HG03439 (cell line): ENCODE measurements at regions not wholly inside any gene's neighbourhood (a gene's known extent, or its start where the extent isn't known, plus 50 kb on each side); places are given as distances from the start of the nearest gene placed in this dataset.

ENCODE experiments used
- ATAC-seq: cut with Tn5 transposase; IDR thresholded peaks from one replicate; pipeline ENCODE4 v1.9.1; 2021; ENCODE audit warnings: mild to moderate bottlenecking, moderate library complexity; ENCODE audit not compliant: unreplicated experiment

DNA sequence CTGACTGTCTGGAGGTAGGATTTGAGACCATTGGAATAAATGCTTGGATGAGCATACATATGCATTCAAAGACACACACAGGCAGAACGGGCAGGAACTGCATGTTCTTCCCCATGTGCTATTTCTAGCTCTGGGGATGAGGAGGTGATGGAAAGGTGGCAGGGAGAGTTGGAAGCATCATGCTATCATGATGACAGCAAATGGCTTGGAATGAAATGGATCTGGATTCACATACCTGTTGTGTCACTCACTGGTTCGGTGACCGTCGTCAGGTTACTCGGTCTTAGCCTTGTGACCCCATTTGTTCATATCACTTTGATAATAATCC, 627.9 kb upstream of the KIRREL3 start:
- ATAC-seq = no peak

DNA sequence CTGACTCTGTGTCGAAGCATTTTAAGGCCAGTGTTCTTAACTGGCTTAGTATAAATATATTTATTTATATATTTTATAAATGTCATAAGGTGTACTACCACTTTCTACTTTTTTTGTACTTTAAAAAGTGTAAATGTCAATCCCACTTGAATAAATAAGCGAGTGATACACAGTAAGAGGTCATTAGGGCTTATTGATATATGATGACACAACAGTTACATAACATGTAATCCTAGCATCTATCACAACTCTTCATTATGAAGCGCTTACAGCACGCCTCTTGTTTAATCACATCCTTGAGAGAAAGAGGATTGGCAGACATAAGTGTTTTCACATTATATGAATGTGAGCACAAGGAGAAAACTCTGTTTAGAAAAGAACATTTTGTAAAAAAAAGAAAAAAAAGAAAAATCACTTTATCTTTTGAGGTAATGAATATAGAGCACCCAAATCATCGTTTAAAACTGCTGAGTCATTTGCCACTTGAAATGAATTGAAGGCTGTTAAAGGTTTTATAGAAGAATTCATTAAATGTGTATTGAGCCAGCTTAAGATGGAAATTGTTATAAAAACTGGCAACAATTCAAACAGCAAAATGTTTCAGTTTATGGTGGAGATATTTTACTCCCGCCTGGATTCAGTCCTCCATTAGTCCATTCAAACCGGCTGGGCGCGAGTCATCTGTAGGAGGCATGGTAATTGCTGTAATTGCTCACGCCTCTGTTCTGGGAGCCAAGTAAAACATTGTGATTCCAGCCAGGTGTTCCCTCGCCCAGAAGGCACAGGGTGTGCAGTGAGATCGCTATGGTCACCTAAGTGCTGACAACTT, 627.3 kb upstream of the KIRREL3 start:
- ATAC-seq = no peak

DNA sequence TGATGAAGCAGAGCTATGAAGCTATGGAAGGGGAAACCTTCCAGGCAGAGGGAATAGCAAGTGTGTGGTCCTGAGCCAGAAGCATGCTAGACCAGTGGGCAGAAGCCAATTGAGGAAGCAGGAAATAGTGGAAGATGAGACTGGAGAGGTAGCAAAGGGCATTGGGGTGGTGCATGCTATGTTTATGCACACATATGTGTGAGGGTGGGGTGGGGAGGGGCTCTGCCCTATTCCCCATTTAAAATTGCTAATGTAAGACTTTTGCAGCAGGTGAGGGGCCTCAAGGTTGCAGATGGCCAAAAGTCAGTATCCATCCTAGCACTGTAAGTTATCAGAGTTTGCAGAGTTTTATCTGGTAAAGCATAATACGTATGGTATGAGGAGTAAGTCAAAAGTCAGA, 626.6 kb upstream of the KIRREL3 start:
- ATAC-seq = no peak

DNA sequence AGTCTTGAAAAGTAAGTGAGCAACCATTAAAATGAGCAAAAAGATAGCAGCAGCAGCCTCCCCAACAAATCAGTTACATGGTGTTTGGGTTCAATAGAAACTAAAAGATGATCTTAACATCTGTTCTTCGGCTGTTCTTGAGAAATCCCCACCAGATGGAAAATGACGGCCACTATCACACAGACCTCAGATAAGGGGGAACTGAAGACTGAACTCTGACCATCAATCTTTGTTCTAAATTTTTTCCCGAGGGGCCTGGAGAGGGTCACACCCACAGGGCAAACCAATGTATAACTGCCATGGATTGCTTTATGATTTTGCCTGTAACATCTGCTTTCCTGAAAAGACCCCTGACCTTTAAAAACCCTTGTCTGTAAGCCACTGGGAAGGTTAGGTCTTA, 624.8 kb upstream of the KIRREL3 start:
- no peak for ATAC-seq

DNA sequence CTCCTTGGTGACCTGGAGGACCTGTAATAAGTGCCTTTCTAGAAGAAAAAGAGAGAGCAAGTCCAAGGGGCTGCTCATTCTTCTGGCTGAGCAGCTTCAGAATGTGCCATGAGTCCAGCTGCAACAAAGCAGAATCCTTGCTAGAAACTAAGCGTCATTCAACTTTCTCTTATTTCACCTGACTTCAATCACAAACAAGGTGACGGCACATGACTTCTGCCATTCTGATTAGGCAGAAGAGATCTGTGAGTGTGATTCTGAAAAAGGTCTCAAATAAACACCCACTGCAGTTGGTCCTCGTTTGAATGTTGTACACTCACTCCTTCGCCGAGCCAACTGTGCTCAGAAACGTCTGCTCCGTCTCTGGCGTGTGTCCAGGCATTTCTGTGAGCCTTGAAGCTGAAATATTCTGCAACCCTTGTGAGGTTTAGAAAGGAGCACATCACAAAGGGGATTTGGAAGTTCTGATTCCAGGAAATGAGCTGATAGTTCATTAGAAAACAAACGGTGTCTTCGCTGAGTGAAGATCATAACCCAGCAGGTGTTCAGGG, 623.8 kb upstream of the KIRREL3 start:
- ATAC-seq = no peak

DNA sequence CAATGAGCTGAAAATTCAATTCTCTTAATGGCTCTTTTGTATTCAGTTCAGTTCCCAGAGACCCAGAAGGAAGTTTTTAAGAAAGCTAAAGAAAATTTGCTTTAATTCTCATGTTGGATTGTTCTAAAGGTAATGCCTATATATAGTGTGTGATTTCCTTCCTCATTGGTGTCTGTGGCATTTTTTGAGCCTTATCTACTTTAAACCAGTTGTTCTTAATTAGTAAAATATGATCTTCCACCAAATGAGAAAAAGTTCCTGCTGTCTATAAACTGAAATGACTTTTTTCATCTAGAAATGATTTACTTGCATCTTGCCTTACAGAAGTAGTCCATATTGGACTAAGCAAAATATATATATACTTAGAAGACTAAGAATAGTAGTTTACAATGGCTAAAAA, 622.1 kb upstream of the KIRREL3 start:
- ATAC-seq = no peak

DNA sequence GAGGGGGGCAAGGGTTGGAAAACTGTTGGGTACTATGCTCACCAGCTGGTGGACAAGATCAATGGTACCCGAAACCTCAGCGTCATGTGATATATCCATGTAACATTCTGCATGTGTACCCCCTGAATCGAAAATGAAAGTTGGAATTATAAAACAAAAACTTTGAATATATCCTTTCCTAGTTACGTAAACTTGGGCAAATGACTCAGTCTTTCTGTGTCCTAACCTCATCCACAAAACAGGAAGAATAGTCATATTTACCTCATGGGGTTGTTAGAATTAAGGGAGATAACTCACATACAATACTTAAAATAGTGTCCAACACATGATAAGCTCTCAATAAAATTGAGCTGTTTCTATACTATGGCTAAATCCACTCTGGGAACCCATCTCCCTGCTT, 620.1 kb upstream of the KIRREL3 start:
- no peak for ATAC-seq

DNA sequence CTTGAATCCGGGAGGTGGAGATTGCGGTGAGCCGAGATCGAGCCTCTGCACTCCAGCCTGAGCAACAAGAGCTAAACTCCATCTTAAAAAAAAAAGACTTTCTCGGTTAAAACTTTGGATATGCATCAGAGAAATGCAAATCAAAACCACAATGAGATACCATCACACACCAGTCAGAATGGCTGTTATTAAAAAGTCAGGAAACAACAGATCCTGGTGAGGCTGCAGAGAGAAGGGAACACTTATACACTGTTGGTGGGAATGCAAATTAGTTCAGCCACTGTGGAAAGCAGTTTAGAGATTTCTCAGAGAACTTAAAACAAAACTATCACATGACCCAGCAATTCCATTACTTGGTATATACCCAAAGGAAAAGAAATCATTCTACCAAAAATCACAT, 619.4 kb upstream of the KIRREL3 start:
- no peak for ATAC-seq

DNA sequence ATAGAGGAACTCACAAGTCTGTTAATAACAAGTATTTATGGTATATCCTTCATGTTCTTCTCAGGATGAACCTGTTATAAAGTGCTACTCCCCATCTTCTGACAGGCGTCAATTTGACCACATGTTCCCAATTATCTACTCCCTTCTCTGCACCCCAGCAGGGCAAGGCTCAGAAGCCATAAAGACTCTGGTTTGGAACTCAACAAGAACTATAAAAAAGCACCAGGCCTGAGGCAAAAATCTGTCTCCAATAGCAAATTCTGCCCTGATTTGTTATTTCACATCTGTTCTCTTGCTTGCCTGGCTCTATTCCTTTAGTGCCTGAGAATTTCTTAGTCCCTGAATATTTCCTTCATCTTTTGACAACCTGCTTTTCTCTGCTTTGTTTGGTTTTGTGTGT, 618.2 kb upstream of the KIRREL3 start:
- no peak for ATAC-seq

DNA sequence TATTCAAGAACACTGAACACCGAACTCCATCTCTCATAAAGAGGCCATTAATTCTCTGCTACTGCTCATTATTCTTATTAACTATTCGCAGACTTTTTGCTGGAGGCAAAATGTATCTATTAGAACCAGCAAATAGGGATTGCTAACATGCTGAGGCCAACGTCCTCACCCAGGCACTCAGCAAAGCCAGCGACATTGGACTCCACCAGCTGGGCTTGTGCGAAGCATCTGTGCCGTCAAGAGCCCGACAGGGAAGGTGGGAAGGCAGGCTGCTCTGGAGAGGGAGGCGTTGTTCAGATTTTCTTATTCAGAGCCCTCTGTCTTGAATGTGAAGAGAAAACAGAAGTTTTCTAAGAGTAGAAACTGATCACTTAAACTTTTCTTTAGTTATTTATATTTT, 615.6 kb upstream of the KIRREL3 start:
- no peak for ATAC-seq

DNA sequence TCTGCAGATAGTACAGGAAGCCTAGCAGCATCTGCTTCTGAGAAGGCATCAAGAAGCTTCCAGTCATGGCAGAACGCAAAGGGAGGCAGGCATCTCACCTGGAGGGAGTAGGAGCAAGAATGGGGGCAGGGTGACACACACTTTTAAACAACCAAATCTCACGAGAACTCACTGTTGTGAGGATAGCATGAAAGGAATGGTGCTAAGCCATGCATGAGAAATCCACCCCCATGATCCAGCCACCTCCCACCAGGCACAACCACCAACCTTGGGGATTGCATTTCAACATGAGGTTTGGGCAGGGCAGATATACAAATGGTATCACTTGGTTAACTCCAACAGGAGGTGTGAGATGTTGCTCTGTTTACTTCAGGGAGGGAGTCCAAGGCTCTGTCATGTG, 612.0 kb upstream of the KIRREL3 start:
- ATAC-seq = no peak

DNA sequence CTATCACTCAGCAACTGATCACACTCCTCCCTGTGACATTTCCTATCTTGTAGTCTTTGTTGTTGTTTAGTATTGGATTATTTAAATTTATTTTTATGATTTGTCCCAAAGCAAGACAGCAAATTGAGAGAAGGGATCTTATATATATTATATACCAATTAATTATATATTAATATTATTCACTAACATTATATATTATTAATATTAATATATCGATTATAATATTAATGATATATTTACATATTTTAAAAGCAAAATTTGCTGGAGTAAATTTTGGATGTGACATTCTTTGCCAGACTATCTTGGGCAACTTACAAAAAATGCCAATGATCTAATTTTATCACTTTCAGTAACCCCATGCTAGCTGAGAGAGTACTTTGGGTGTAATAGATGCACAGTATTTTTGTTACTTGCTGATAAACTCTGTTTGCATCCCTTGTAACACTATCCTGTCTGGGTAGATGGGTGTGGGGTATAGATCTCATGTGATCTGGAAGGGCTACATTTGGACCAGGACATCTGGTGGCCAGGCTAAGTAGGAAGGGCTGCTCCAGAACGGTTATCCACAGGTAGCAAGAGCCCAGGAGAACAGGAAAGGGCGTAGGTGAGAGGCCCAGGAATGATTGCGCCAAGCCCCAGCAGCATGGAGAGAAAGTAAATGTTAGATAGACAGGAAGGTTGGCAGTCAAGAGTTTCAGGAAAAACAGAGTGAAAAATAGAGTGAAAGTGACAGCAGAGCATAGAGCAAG, 608.6 kb upstream of the KIRREL3 start:
- no peak for ATAC-seq

DNA sequence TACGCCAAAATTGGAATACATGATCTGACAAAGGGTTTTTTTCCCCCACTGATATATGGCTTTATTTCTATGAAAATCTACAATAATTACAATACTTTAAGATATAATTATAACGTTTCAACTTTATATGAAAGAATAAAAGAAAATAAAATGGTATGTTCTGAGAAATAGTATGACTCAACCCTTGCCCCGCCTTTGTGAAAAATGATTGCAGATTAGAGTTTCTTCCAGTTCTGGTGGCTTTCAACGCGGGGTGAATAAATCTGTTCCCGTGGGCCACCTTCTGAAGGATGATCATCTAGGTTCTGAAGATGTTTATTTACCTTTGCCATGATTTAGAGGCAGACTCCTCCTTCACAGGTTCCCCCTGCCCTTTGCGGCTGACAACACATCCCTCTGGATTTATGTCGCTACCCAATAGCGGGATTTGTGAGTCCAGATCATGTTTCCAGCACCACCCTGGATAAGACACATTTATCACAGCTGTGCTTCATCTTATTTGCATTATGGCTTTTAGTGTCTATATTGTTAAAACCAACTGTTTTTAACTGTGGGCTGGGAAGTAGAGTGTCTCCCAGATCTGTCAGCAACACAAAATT, 607.0 kb upstream of the KIRREL3 start:
- ATAC-seq = no peak

DNA sequence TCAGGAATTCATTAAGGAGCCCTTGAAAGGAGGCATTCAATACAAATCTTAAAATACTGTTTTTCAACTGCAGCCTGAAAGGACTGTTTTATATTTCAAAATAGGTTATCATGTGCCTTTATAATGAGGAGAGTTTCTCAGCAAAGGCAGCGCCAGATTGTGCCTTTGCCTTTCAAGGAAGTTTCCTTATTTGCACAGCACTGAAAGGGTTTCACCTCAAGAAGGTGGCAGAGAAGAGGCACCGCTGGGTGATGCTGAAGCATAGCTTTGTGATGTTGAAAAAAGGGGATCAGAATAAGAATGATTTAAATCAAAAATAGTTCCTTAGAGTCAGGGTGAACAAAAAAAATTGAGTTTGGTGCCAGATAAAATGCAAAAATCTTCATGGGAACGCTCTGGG, 601.0 kb upstream of the KIRREL3 start:
- no peak for ATAC-seq

DNA sequence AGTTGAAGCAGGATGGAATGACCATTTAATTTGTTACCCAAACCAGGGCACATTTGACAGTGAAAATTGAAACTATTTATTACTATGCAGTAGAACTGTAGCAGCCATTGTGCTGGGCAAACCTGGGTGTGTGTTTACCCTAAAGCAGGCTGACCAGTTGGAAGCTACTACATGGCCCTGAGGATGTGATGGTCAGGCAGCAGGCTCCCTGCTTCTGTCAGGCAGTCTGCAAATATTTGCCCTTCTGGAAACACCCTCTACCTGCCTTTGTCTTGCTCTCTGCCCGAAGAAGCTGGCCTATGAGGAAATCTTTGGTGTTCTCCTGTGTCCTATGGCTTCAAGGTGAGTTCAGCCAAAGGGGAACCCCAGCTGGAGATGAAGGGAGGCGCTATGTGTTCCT, 600.1 kb upstream of the KIRREL3 start:
- ATAC-seq = no peak

DNA sequence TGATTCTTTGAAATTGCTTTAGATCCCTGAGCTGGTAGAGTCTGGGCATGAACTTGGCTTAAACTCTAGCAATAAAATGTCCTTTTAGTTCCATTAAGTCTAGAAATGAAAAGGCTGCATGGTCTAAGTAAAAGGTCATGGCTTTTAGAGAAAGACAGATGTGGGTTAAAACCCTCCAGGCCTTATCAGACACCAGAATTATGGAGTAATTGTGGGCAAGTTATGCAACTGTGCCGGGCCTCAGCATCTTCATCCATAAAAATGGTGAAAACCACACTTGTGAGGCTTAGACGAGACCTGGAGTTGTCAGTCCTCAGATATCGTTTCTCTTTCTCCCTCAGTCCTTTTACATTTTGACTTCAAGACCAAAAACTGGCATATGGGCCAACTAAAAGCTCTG, 597.9 kb upstream of the KIRREL3 start:
- ATAC-seq = no peak

DNA sequence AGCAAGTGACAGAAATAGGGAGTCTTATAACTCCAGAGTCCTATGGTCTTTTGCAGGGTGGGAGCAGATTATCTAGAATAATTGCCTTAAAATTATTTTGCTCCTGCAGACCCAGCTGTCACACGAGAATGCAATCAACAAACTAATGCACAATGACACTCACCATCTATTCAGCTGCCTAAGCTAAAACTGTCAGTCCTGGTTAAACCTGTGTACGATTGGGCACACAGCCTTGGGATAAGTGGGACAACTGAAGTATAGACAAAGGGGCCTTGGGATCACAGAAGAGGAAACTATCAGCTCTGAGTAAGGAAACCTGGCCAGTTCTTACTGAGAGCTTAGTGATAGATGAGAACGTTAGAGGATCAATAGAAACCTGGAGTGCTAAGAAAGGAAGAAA, 595.9 kb upstream of the KIRREL3 start:
- no peak for ATAC-seq

DNA sequence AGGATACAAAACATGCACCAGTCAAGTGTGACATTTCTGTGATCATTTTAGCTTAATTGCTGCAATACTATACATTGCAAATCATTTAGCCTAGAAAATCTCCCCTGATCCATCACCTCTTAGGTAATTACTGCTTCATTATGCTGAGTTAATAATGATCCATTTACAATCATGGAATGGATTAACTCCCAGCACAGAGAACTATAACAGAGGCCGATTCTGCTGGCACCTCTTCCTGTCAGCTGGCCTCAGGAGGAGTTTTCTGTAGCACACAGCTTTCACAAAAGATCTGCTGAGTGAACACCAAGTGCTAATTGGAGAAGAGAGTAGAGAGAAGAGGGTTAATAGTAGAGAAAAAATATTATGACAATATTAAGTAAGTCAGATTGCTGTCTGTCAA, 591.8 kb upstream of the KIRREL3 start:
- no peak for ATAC-seq

DNA sequence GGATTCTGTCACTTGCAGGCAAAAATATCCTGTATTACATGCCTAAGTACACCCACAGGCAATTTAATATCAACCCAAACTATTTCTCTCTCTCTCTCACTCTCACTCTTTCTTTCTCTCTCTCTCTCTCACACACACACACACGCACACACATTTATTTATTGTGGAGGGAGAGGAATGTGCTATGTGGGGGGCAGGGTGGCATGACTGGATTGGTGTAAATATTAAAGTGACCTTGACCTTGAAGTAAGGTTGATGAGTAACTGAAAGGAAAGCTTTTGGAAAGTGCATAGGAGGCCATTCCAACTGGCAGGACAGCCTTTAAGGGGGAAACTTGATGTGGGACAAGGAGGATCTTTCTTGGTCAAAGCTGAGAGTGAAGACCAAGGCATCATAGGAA, 589.7 kb upstream of the KIRREL3 start:
- no peak for ATAC-seq

DNA sequence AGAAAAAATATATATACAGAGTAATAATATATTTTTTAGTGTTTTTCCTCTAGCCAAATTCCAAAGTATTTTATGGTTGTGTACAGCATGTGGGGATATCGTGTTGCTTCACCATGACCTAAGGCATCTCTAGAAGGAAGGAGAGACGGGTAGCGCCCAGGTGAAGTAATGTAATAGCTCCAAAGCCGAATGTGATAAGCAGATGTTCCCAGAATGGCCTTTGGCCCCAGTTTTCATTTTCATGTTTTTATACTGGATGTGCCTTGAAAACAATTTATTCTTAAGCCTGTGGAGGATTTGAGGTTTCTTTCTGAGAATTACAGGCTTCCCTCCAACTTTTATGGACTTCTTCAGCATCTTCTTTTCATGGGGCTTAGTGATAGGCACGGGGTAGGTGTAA, 587.9 kb upstream of the KIRREL3 start:
- ATAC-seq = no peak

DNA sequence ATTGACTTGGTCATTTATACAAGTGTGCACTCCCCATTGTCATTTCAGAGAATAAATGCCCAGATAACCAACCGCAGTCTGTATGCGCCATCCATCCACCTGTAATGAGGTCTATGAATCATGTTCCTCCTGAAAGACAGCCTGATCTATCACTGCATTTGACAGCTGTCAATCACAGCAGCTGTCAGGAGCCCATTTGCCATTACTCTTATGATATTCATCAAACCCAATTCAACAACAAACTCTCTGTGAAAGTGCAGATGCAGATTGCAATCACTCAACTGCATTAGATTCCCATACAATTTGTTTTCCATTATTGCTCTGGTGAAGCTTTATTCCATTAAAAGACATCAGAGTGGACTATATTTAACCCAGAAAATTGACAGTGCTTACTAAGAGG, 586.9 kb upstream of the KIRREL3 start:
- ATAC-seq = no peak

DNA sequence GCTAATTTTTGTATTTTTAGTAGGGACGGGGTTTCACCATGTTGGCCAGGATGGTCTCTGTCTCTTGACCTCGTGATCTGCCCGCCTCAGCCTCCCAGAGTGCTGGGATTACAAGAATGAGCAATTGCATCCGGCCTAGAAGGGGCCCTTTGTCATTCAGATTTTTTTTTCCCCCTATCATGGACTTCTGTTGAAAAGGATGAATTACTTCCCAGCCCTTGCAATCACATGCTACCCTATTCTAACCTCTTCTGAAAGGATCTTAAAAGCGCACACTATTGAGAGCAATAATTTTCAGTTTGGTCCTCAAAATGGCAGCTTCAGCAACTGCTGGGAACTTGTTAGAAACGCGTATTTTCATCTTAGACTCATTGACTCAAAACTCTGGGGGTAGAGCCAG, 575.6 kb upstream of the KIRREL3 start:
- ATAC-seq = no peak
